Suprapubic skin (tissue), 4 donors: ENCODE measurements at regions not wholly inside any gene's neighbourhood (a gene's known extent, or its start where the extent isn't known, plus 50 kb on each side); places are given as distances from the start of the nearest gene placed in this dataset.

ENCODE experiments used
- DNase-seq, 2 donors: peaks; one replicate each; pipeline ENCODE4 v3.0.0-alpha.2; 2019; ENCODE audit warnings: low spot score in 2 of 2
- H3K27ac ChIP-seq: fragments of 200-600 bp; sonication (generic); one replicate; pipeline ENCODE4 v1.5.1; 2019
- H3K27me3 ChIP-seq: fragments of 200-600 bp; sonication (generic); one replicate; pipeline ENCODE4 v1.5.1; 2019
- H3K36me3 ChIP-seq: fragments of 200-600 bp; sonication (generic); one replicate; pipeline ENCODE4 v1.5.1; 2019
- H3K4me1 ChIP-seq: fragments of 200-600 bp; sonication (generic); one replicate; pipeline ENCODE4 v1.5.1; 2019
- H3K4me3 ChIP-seq: fragments of 200-600 bp; sonication (generic); one replicate; pipeline ENCODE4 v1.5.1; 2019; ENCODE audit warnings: mild to moderate bottlenecking
- H3K9me3 ChIP-seq: fragments of 200-600 bp; sonication (generic); one replicate; pipeline ENCODE4 v1.5.1; 2019
- EP300 ChIP-seq: sonication (generic); formaldehyde crosslinking; IDR thresholded peaks from one replicate; pipeline ENCODE4 v1.6.1; 2017; ENCODE audit warnings: antibody characterized with exemption
- POLR2A ChIP-seq, 2 donors: fragments of 450-650 bp; IDR thresholded peaks; one replicate each; pipeline ENCODE4 v1.6.1; 2017; ENCODE audit warnings: antibody characterized with exemption in 2 of 2, mild to moderate bottlenecking in 2 of 2, moderate library complexity in 2 of 2
- POLR2AphosphoS5 ChIP-seq, 3 donors: sonication (generic); formaldehyde crosslinking; IDR thresholded peaks; one replicate each; pipeline ENCODE4 v1.6.1; 2017; ENCODE audit warnings: antibody characterized with exemption in 3 of 3
- WGBS: methylation state at CpG from one replicate; pipeline ENCODE4 v1.1.5; 2018; 5-methylcytosine and 5-hydroxymethylcytosine counted together
- TF ChIP-seq, protein P1 (sequence below), 2 donors: fragments of 200-600 bp in 1 of 2; fragments of 450-650 bp in 1 of 2; sonication (generic) in 1 of 2; IDR thresholded peaks; one replicate each; pipeline ENCODE4 v1.5.1; 2016 to 2019; ENCODE audit warnings: antibody characterized with exemption in 2 of 2, mild to moderate bottlenecking in 1 of 2, moderate library complexity in 1 of 2

DNA sequence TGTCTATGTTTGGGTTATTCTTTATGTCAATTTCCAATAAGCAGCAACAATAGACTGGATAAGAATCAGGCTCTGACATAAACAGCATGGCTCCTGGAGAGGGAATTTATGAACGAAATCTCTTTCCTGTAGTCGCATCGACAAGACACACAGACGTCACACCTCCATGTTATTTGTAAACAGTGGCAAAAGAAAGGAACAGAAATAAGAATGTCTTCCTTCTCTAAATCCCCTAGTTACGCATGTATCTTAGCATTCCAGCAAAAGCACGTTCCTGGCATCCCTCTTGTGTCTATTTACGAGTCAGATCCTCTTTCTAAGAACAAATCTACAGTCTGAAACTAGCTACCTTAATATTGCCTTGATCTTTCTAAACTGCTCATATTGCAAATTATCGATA, 559.1 kb upstream of the JAG1 start:
- no peaks in the 10 kb centered on the region for H3K36me3 ChIP-seq
- H3K9me3 ChIP-seq, result no peaks in the 10 kb centered on the region
- no peak overlapping the region for H3K4me3 ChIP-seq
- TF ChIP-seq POLR2AphosphoS5 (IDR thresholded peaks at IDR 0.05) (no peak), EP300 (no peak), POLR2A (IDR thresholded peaks at IDR 0.05) (no peak)
- TF ChIP-seq, protein P1, sequence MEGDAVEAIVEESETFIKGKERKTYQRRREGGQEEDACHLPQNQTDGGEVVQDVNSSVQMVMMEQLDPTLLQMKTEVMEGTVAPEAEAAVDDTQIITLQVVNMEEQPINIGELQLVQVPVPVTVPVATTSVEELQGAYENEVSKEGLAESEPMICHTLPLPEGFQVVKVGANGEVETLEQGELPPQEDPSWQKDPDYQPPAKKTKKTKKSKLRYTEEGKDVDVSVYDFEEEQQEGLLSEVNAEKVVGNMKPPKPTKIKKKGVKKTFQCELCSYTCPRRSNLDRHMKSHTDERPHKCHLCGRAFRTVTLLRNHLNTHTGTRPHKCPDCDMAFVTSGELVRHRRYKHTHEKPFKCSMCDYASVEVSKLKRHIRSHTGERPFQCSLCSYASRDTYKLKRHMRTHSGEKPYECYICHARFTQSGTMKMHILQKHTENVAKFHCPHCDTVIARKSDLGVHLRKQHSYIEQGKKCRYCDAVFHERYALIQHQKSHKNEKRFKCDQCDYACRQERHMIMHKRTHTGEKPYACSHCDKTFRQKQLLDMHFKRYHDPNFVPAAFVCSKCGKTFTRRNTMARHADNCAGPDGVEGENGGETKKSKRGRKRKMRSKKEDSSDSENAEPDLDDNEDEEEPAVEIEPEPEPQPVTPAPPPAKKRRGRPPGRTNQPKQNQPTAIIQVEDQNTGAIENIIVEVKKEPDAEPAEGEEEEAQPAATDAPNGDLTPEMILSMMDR (IDR thresholded peaks at IDR 0.05), result no peak
- no peaks in the 10 kb centered on the region for H3K27me3 ChIP-seq
- H3K27ac ChIP-seq, result no peak overlapping the region
- no peak for DNase-seq
- 90% methylated on average over 8 of the region's 8 CpGs for WGBS
- H3K4me1 ChIP-seq, result peaks cover 14% of the 10 kb centered on the region

DNA sequence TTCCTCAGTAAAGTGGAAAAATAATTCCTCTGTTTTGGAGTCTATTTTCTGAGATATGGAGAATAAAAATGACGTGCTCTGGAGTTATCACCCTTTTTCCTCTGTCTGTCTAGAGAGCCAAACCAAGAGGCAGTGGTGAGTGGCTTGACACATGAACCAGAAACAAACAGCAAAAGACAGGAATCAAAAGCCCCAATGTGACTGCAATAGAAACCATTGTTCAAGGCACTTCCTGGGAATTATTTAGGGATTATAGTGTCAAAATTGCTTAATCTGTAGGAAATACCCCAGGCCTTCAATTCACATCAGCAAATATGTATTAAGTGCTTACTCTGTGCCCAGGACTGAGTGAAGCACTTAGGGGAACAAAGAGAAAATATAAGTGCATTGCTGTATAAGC, 560.4 kb upstream of the JAG1 start:
- Histone ChIP-seq H3K4me1 (peaks cover 10% of the 10 kb centered on the region), H3K36me3 (no peaks in the 10 kb centered on the region), H3K4me3 (no peak overlapping the region), H3K27me3 (no peaks in the 10 kb centered on the region), H3K9me3 (no peaks in the 10 kb centered on the region), H3K27ac (no peak overlapping the region)
- WGBS, result 79% methylated on average over 1 of the region's 1 CpG
- DNase-seq, result no peak
- TF ChIP-seq POLR2A (IDR thresholded peaks at IDR 0.05) (no peak), EP300 (no peak), POLR2AphosphoS5 (IDR thresholded peaks at IDR 0.05) (no peak)
- TF ChIP-seq, protein P1 (IDR thresholded peaks at IDR 0.05), result no peak

GRCh38 chr20:11234608-11235007, 560.8 kb upstream of the JAG1 start:
- H3K36me3 ChIP-seq, result no peaks in the 10 kb centered on the region
- no peak overlapping the region for H3K27ac ChIP-seq
- no peaks in the 10 kb centered on the region for H3K27me3 ChIP-seq
- WGBS, result 54% methylated on average over 1 of the region's 1 CpG
- TF ChIP-seq, protein P1 (IDR thresholded peaks at IDR 0.05), result no peak
- TF ChIP-seq EP300 (no peak), POLR2A (IDR thresholded peaks at IDR 0.05) (no peak), POLR2AphosphoS5 (IDR thresholded peaks at IDR 0.05) (no peak)
- H3K4me1 ChIP-seq, result peaks cover 5% of the 10 kb centered on the region
- no peaks in the 10 kb centered on the region for H3K9me3 ChIP-seq
- H3K4me3 ChIP-seq, result no peak overlapping the region
- DNase-seq, result no peak

GRCh38 chr20:11235058-11235457, 561.3 kb upstream of the JAG1 start:
- TF ChIP-seq POLR2A (IDR thresholded peaks at IDR 0.05) (no peak), POLR2AphosphoS5 (IDR thresholded peaks at IDR 0.05) (no peak)
- TF ChIP-seq, protein P1 (IDR thresholded peaks at IDR 0.05), result no peak
- 74% methylated on average over 3 of the region's 3 CpGs for WGBS
- Histone ChIP-seq H3K4me1 (peaks cover under 1% of the 10 kb centered on the region), H3K27ac (no peak overlapping the region), H3K9me3 (no peaks in the 10 kb centered on the region), H3K27me3 (no peaks in the 10 kb centered on the region), H3K4me3 (no peak overlapping the region), H3K36me3 (no peaks in the 10 kb centered on the region)
- DNase-seq, result no peak

- no peaks in the 10 kb centered on the region for H3K27me3 ChIP-seq
- WGBS, result 90% methylated on average over 2 of the region's 2 CpGs
- H3K27ac ChIP-seq, result no peak overlapping the region
- no peak for TF ChIP-seq POLR2AphosphoS5 (IDR thresholded peaks at IDR 0.05)
- no peak for TF ChIP-seq POLR2A (IDR thresholded peaks at IDR 0.05)
- no peak for TF ChIP-seq EP300
- TF ChIP-seq, protein P1 (IDR thresholded peaks at IDR 0.05), result no peak
- no peaks in the 10 kb centered on the region for H3K9me3 ChIP-seq
- no peak overlapping the region for H3K4me3 ChIP-seq
- no peaks in the 10 kb centered on the region for H3K4me1 ChIP-seq
- DNase-seq, result no peak
- H3K36me3 ChIP-seq, result no peaks in the 10 kb centered on the region
These were observed 568.5 kb upstream of the JAG1 start for GRCh38 chr20:11242320-11242719.
